Neural cell (in vitro differentiated cells): ENCODE measurements at regions not wholly inside any gene's neighbourhood (a gene's known extent, or its start where the extent isn't known, plus 50 kb on each side); places are given as distances from the start of the nearest gene placed in this dataset.

Experiments used
- H2AFZ ChIP-seq: fragments of 200-600, 300-800 bp; sonication (generic), shearing (Covaris generic); 2 replicates; pipeline ENCODE4 v1.6.0; 2014; ENCODE audit warnings: low read depth, mild to moderate bottlenecking, antibody characterized with exemption, low read length, moderate library complexity
- H3F3A ChIP-seq: fragments of 200-600 bp; shearing (Covaris generic); 2 replicates; pipeline ENCODE4 v1.6.1; 2016; ENCODE audit warnings: mild to moderate bottlenecking, moderate library complexity, mixed read lengths, antibody characterized with exemption, low read length; ENCODE audit not compliant: insufficient read depth, poor library complexity, severe bottlenecking
- H3K27ac ChIP-seq: fragments of 200-600, 300-800 bp; sonication (generic), shearing (Covaris generic); 2 replicates; pipeline ENCODE4 v1.5.1; 2014; ENCODE audit warnings: mild to moderate bottlenecking, low read length, moderate library complexity
- H3K27me3 ChIP-seq: fragments of 300-800, 200-600 bp; sonication (generic), shearing (Covaris generic); 2 replicates; pipeline ENCODE4 v1.6.0; 2014; ENCODE audit warnings: mild to moderate bottlenecking, low read depth, low read length, moderate library complexity; ENCODE audit not compliant: insufficient read depth
- H3K36me3 ChIP-seq: fragments of 300-800, 200-600 bp; sonication (generic), shearing (Covaris generic); 2 replicates; pipeline ENCODE4 v1.5.1; 2014; ENCODE audit warnings: mild to moderate bottlenecking, antibody characterized with exemption, low read length, moderate library complexity; ENCODE audit not compliant: insufficient read depth
- H3K4me2 ChIP-seq: fragments of 300-800, 200-600 bp; sonication (generic), shearing (Covaris generic); 2 replicates; pipeline ENCODE4 v1.6.0; 2014; ENCODE audit warnings: mild to moderate bottlenecking, low read length
- H3K4me3 ChIP-seq: fragments of 300-800, 200-600 bp; sonication (generic), shearing (Covaris generic); 2 replicates; pipeline ENCODE4 v1.5.1; 2014; ENCODE audit warnings: mild to moderate bottlenecking, low read length, moderate library complexity
- H3K79me2 ChIP-seq: fragments of 200-600 bp; shearing (Covaris generic); replicated peaks from 2 replicates; pipeline ENCODE4 v1.6.0; 2014; ENCODE audit warnings: mild to moderate bottlenecking, low read length, moderate library complexity; ENCODE audit not compliant: insufficient read depth
- H3K9ac ChIP-seq: fragments of 300-800, 200-600 bp; sonication (generic), shearing (Covaris generic); 2 replicates; pipeline ENCODE4 v1.6.1; 2016; ENCODE audit warnings: mild to moderate bottlenecking, low read length, mixed read lengths
- H3K9me2 ChIP-seq: fragments of 200-600 bp; shearing (Covaris generic); 2 replicates; pipeline ENCODE4 v1.6.1; 2016; ENCODE audit warnings: mild to moderate bottlenecking, low read length, mixed read lengths; ENCODE audit not compliant: insufficient read depth
- H3K9me3 ChIP-seq: fragments of 200-600, 300-800 bp; sonication (generic), shearing (Covaris generic); 2 replicates; pipeline ENCODE4 v1.6.1; 2016; ENCODE audit warnings: mild to moderate bottlenecking, mixed run types, low read length, moderate library complexity, mixed read lengths
- H4K20me1 ChIP-seq: fragments of 200-600 bp; shearing (Covaris generic); 2 replicates; pipeline ENCODE4 v1.6.1; 2016; ENCODE audit warnings: mild to moderate bottlenecking, mixed run types; ENCODE audit not compliant: insufficient read depth
- CTCF ChIP-seq: fragments of 450-650 bp; IDR thresholded peaks from 2 replicates; pipeline ENCODE4 v1.5.1; 2014; ENCODE audit warnings: antibody characterized with exemption, mild to moderate bottlenecking, moderate library complexity; ENCODE audit not compliant: poor library complexity, severe bottlenecking
- EP300 ChIP-seq: fragments of 450-650 bp; conservative IDR thresholded peaks from 2 replicates; pipeline ENCODE4 v1.6.1; 2014; ENCODE audit warnings: antibody characterized with exemption, mild to moderate bottlenecking, moderate library complexity; ENCODE audit not compliant: poor library complexity, severe bottlenecking
- EZH2 ChIP-seq: fragments of 200-600, 300-800 bp; shearing (Covaris generic), sonication (generic); IDR thresholded peaks from 2 replicates; pipeline ENCODE4 v1.6.1; 2014; ENCODE audit warnings: antibody characterized with exemption, low read length, borderline replicate concordance, mild to moderate bottlenecking; ENCODE audit not compliant: insufficient read depth, poor library complexity, severe bottlenecking
- MXI1 ChIP-seq: fragments of 450-650 bp; conservative IDR thresholded peaks from 2 replicates; pipeline ENCODE4 v1.6.1; 2014; ENCODE audit warnings: antibody characterized with exemption, mild to moderate bottlenecking; ENCODE audit not compliant: poor library complexity, severe bottlenecking
- POLR2AphosphoS5 ChIP-seq: IDR thresholded peaks from 2 replicates; pipeline ENCODE4 v1.6.1; 2012
- RAD21 ChIP-seq: fragments of 450-650 bp; conservative IDR thresholded peaks from 2 replicates; pipeline ENCODE4 v1.6.1; 2014; ENCODE audit warnings: antibody characterized with exemption, mild to moderate bottlenecking, moderate library complexity
- REST ChIP-seq: IDR thresholded peaks from 2 replicates; pipeline ENCODE4 v1.6.1; 2012; ENCODE audit warnings: borderline replicate concordance
- SMC3 ChIP-seq: fragments of 450-650 bp; conservative IDR thresholded peaks from 2 replicates; pipeline ENCODE4 v1.6.1; 2014; ENCODE audit warnings: antibody characterized with exemption, mild to moderate bottlenecking, moderate library complexity; ENCODE audit not compliant: poor library complexity
- TAF1 ChIP-seq: IDR thresholded peaks from 2 replicates; pipeline ENCODE4 v1.6.1; 2012; ENCODE audit warnings: low read depth

GRCh38 chr4:29052266-29052665 lies 1667.9 kb upstream of the PCDH7 start:
- H3K9me2 ChIP-seq, result no peaks in the 10 kb centered on the region
- no peaks in the 10 kb centered on the region for H3K9me3 ChIP-seq
- no peak overlapping the region for H3K4me3 ChIP-seq
- no peak overlapping the region for H3K27ac ChIP-seq
- TF ChIP-seq REST, result no peak
- no peak for TF ChIP-seq EP300
- no peak for TF ChIP-seq CTCF
- no peak for TF ChIP-seq POLR2AphosphoS5
- TF ChIP-seq TAF1, result no peak
- H4K20me1 ChIP-seq, result no peaks in the 10 kb centered on the region
- no peaks in the 10 kb centered on the region for H3K36me3 ChIP-seq
- H2AFZ ChIP-seq, result no peak overlapping the region
- H3K27me3 ChIP-seq, result no peaks in the 10 kb centered on the region
- H3K79me2 ChIP-seq, result no peaks in the 10 kb centered on the region
- no peaks in the 10 kb centered on the region for H3F3A ChIP-seq
- H3K4me2 ChIP-seq, result no peak overlapping the region
- H3K9ac ChIP-seq, result no peak overlapping the region

GRCh38 chr4:29058531-29058930 lies 1661.6 kb upstream of the PCDH7 start:
- no peaks in the 10 kb centered on the region for H3K9me2 ChIP-seq
- no peaks in the 10 kb centered on the region for H3K36me3 ChIP-seq
- no peaks in the 10 kb centered on the region for H4K20me1 ChIP-seq
- no peak overlapping the region for H2AFZ ChIP-seq
- H3K79me2 ChIP-seq, result no peaks in the 10 kb centered on the region
- H3K9ac ChIP-seq, result no peak overlapping the region
- no peak overlapping the region for H3K27ac ChIP-seq
- no peaks in the 10 kb centered on the region for H3K27me3 ChIP-seq
- no peaks in the 10 kb centered on the region for H3K9me3 ChIP-seq
- no peaks in the 10 kb centered on the region for H3F3A ChIP-seq
- TF ChIP-seq SMC3, result no peak
- no peak for TF ChIP-seq EZH2
- no peak for TF ChIP-seq RAD21
- TF ChIP-seq REST, result no peak
- no peak for TF ChIP-seq EP300
- no peak for TF ChIP-seq MXI1
- TF ChIP-seq TAF1, result no peak
- TF ChIP-seq CTCF, result no peak
- TF ChIP-seq POLR2AphosphoS5, result no peak
- no peak overlapping the region for H3K4me2 ChIP-seq
- H3K4me3 ChIP-seq, result no peak overlapping the region
